GM21717 (cell line): ENCODE measurements at regions not wholly inside any gene's neighbourhood (a gene's known extent, or its start where the extent isn't known, plus 50 kb on each side); places are given as distances from the start of the nearest gene placed in this dataset.

Experiments used
- ATAC-seq: cut with Tn5 transposase; IDR thresholded peaks from one replicate; pipeline ENCODE4 v1.9.1; 2021; ENCODE audit warnings: mild to moderate bottlenecking, moderate library complexity; ENCODE audit not compliant: unreplicated experiment

DNA sequence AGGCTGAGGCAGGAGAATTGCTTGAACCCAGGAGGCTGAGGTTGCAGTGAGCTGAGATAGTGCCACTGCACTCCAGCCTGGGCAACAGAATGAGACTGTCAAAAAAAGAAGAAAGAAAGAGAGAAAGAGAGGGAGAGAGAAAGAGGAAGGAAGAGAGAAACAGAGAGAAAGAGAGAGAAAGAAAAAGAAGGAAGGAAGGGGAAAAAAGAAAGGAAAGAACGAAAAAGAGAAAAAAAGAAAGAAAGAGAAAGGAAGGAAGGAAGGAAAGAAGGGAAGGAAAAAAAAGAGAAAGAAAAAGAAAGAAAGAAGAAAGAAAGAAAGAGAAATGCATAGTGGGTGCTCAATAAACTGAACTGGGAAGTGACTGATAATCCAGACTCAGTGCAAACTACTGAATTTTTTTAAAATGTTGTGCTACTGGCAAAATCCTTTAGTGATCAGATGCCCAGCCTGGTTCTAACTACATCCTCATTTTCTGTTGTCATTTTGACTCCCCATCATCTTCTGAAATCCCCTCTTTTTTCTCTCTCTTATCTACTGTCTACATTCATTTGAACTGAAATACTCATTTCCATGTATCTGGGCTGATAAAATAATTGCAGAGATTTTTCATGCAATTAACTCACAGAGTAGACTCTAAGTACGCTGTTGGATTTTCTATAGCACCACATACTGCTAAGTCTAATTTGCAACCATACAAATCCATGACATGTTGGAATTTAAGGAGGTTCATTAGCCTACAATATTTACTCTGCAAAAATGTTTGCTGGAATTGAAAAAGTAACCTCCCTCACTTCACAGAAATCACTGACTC is 85.3 kb upstream of the HIVEP1 start:
- no peak for ATAC-seq

DNA sequence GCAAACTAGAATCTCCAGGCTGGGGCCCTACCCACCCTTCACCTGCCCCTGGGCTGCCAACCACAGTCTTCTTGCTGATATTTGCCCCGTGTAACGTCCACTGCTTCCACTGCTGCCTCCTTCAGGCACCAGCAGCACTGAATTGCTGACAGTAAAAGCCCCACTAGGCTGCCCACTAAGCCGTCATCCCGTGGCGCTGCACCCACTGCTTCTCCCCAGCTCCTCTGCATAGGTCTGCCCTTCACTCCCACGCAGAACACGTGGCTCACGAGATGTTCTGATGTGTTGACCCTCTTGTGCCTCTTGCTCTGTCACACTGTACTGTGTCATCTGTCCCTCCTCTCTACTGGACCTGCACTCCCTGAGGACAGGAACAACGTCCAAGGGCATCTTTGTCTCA is 86.3 kb upstream of the HIVEP1 start:
- ATAC-seq: no peak

DNA sequence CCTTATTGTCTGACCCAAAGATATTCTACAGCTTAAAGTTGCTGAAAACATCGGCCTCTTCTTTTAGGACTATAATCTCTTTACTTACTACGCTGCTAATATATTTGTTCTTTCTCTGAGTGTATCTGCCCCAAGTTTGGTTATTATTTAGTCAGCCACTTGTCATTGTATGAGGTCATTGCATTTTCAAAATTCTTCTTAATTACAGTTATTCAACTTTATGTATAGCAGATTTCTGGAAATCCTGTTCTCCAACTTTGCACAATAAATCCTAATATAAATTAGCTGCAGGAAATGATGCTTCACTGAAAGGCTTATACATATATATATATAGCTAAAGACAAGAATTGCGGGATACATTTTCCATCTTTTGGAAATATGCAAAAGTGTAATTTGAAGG is 88.5 kb upstream of the HIVEP1 start:
- no peak for ATAC-seq

GRCh38 chr6:11922901-11923300 is 89.2 kb upstream of the HIVEP1 start:
- ATAC-seq: no peak

- ATAC-seq: no peak
Measured at GRCh38 chr6:11921751-11922150, 90.4 kb upstream of the HIVEP1 start.

DNA sequence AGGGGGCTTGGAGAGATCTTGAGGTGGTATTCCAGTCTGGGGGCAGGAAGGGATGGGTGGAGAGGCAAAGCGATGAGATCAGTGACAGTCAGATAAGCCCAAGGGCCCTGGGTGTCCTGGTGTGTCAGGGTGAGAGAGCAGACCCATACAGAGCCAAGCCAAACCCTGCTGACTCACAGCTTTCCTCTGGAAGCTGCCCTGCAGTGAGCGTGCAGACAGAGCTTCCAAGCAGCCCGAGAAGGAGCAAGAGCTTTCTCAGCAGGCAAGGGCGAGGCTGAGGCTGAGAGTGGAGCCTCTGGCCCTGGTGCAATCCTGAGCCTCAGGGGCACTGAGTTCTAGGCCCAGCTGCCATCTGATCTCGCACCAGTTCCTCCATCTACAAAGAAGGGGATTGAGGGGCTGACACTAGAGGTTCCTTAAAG is 91.1 kb upstream of the HIVEP1 start:
- no peak for ATAC-seq

DNA sequence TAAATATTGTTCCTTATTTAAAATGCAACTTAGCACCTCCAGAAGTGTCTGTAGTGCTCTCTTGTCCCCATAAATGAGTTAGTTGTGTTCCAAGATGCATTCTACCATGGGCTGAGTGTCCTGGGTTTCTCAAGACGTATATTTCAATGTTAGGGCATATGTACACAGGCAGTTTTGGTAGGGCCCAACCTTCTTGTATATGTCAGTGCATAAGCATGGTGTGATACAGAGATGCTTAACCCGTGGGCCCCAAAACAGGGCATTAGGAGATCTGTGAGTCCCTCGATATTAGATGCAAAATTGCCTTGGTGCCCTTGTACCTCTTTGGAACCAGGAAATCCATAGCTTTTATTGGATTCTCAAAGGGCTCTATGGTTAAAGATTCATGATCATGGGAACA is 91.5 kb upstream of the HIVEP1 start:
- no peak for ATAC-seq

DNA sequence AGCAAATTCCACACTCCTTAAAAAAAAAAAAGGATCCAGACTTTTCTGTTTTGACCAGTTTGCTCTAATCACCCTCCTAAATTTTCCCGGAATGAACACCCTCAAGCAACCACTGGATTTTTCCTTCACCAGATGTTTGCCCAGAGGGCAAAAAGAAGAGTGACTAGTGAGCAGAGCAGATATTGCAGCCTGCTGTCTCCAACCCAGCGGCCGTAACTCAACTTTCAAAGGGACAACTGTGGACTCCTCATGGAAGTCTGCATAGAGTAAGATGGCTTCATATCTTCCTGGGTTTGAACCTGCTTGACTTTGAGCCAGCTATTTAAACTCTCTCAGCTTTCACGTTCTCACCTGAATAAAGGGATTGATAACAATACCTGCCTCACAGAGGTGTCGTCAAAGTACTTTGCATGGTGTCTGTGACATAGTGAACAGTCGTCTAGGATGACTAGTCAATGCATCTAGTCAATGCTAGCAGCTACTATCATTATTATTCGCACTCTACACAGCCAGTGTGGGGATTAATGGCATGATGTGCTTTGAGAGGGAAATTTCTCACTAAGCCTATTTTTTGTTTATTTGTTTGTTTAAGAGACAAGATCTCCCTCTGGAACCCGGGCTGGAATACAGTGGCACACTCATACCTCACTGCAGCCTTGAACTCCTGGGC is 92.2 kb upstream of the HIVEP1 start:
- ATAC-seq: no peak

DNA sequence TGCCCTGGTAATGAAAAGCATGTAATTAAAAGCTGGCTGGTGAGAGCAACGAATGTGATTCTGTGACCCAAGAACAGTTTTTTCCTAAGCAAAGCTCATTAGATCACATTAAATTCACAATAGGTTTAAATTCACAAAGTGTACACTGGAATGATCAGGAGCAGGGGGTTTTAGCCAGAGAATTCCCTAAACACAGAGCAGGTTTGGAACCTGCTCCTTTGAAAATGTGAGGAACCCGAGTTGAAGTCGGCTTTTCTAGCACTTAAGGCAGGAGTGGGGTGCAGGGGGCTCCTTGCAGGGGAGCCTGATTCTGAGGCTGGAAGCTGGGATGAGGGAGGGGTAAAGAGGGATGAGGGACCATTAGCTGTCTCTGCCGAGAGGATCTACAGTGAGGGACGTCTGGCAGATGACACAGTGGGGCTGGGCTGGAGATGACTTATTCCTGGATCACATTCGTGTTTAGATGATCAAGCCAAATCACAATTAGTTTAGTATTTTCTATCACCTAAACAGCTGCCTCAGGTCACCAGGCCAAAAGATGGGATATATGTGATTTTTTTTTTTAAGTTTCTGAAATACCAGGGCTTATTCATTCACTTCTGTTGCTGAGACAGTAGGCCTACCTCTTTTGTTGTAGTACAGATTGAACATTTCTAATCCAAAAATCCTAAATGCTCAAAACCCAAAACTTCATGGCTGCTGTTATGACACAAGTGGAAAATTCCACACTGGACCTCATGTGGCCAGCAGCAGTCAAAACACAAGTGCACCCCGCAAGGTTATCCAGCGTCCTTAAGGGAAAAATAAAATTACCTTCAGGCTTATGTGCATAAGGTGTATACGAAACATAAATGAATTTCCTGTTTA is 93.1 kb upstream of the HIVEP1 start:
- ATAC-seq: no peak

DNA sequence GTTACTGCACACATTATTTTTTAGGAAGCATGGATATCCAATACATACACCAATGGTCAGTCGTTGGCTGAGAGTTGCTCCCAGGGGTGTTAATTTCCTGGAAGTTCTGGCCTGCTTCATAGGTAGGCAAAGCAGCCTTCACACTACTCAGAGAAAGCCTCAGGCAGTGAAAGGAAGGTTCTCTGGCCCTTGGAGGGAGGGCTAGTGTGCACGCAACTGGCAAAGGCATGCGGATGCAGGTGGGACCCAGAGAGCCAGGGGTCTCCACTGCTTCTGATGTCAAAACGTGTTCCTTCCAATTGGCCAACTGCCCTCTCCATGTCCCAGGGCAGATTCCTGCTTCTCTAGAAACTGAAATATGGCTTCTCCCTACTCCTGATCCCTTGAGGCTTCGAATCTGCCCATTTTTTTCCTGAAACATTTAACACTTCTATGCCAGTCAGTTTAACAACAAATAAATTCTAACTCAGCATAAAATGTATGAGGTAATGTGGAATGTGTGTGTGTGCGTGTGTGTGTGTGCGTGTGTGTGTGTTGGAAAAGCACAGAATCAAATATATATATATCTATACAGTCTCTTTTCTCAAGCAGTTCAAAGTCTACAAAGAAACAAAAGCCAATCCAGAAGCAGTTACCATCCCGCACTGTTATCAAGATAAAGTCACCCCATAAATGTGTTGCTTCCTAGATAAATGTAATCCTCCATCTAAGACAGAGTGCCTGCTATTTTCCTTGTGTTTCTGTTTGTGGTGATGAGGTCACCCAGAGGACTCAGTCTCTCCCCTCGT is 94.0 kb upstream of the HIVEP1 start:
- ATAC-seq: no peak

DNA sequence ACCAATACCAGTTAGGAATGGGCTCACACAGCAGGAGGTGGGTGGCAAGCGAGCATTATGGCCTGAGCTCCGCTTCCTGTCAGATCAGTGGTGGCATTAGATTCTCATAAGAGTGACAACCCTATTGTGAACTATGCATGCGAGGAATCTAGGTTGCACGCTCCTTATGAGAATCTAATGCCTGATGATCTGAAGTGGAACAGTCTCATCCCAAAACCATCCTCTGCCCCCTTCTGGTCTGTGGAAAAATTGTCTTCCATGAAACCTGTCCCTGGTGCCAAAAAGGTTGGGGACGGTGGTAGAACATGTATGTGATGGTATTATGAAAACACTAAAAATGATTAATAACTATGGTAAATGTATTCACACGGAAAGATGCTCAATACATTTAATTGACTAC is 99.7 kb upstream of the HIVEP1 start:
- no peak for ATAC-seq

DNA sequence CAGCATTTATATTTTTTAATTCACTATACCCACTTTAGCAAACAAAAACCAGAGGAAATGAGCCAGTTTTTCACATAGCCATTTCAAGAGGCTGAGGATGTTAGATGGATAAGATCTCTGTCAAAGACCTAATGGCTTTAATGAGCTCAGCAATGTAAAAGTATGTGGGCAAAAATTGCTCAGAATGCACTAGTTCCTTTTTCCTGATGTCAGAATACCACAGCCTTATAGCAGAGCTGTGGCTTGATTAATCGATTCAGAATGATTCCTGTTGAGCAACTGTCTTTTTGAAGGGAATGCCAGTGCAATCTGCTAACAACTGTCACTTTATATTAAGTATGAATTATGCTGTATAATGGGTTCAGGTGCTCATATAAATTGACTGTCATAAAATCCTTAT is 100.6 kb upstream of the HIVEP1 start:
- no peak for ATAC-seq

- no peak for ATAC-seq
Measured at GRCh38 chr6:11909696-11910132, 102.4 kb upstream of the HIVEP1 start.

- ATAC-seq: no peak
Measured at GRCh38 chr6:11908436-11909105, 103.5 kb upstream of the HIVEP1 start.

DNA sequence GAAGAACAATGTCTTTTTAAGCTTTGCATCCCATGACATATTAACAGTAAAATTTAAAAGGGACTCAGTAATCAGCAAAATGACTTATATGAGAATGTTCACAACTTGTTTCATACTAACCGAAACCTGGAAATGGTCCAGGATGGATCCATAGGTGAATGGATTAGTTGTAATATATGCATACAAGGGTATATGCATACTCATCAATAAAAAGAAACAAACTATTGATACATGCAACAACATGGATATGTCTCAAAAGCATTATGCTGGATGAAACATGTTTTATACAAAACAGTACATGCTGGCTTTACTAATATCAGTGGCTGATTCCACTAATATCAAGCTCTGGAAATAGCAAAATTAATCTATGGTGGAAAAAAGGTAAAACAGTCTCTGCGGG is 108.5 kb upstream of the HIVEP1 start:
- ATAC-seq: no peak

- no peak for ATAC-seq
Measured at GRCh38 chr6:11902527-11902926, 109.6 kb upstream of the HIVEP1 start.

- ATAC-seq: no peak
Measured at GRCh38 chr6:11900662-11901598, 111.2 kb upstream of the HIVEP1 start.

DNA sequence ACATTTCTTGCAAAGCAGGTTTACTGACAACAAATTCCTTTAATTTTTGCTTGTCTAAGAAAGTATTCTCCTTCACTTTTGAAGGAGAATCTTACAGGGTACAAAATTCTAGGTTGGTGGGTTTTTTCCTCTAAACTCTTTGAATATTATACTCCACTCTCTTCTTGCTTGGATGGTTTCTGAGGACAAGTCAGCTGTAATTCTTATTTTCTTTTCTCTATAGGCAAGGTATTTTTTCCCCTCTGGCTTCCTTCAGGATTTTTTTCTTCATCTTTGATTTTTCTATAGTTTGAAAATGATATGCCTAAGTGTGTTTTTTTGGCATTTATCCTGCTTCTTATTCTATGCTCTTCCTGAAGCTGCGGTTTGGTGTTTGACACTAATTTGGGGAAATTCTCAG is 112.5 kb upstream of the HIVEP1 start:
- no peak for ATAC-seq

DNA sequence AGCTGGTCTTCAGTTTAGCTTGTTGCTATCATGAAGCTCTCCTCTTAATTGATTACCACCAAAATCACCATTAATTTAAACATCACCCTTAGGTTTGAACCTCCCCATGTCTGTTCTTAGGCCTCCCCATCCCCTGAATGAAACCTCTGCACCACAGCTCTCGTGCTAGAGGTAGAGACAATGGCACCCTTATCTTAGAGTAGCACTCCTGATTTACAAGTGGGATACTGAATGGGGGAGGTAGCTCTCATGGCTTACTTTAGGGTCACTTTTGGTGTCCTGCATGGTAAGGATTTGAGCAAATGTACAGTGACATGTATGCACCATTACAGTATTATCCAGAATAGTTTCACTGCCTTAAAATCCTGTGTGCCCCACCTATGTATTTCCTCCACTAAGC is 115.6 kb upstream of the ADTRP start:
- ATAC-seq: no peak
